Lower leg skin (tissue), 3 donors: ENCODE measurements at regions not wholly inside any gene's neighbourhood (a gene's known extent, or its start where the extent isn't known, plus 50 kb on each side); places are given as distances from the start of the nearest gene placed in this dataset.

Experiments
- CTCF ChIP-seq, 3 donors: fragments of 450-650 bp; IDR thresholded peaks; one replicate each; pipeline ENCODE4 v1.5.1; 2016; ENCODE audit warnings: antibody characterized with exemption in 3 of 3, mild to moderate bottlenecking in 3 of 3, moderate library complexity in 2 of 3
- POLR2A ChIP-seq, 2 donors: fragments of 450-650 bp; IDR thresholded peaks; one replicate each; pipeline ENCODE4 v1.6.1; 2016 to 2017; ENCODE audit warnings: antibody characterized with exemption in 2 of 2, mild to moderate bottlenecking in 1 of 2, moderate library complexity in 1 of 2

DNA sequence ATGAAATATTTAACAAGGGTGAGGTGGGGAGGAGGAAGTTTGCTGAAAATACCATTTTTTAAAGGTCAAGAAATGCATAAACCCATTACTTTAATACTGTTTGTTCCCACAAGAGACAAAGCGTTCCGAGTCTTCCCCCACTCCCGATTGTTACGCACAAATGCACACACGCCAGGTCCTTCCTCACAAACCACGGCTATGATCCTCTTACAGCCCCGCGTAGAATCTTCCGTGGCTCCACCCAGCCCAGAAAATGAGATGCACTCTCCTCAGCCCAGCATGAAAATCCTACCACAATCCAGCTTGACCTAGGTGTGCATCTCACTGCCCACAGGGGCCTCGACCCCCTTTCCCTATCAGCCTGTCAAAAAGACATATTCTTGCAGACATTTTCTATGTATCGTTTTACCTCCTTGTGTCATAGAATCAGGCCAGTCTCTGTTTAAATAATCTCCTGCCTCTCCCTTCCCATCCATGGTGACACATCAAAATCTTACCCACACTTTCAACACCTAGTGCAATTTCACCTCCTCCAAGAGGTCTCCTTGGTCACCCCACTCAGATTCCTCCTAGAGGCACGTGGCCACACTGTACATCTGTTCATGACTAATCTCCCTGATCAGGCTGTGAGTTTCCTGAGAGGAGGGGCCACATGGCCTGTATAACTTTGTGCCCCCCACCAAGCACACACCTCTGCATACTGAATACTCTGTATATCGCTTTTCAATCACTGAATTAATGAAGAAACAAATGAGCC, 491.0 kb upstream of the KLHL29 start:
- TF ChIP-seq POLR2A (IDR thresholded peaks at IDR 0.05), result no peak
- TF ChIP-seq CTCF (IDR thresholded peaks at IDR 0.05), result no peak
